ENCODE measurements at regions not wholly inside any gene's neighbourhood (a gene's known extent, or its start where the extent isn't known, plus 50 kb on each side); places are given as distances from the start of the nearest gene placed in this dataset.

- no peak overlapping the region for H3K4me3 ChIP-seq
- H3K36me3 ChIP-seq (ENCODE audit: control insufficient read depth in 4 of 4, insufficient read depth in 4 of 4, low read length in 4 of 4), result no peaks in the 10 kb centered on the region
- no peaks in the 10 kb centered on the region for H3K27me3 ChIP-seq (ENCODE audit: control insufficient read depth in 3 of 3, insufficient read depth in 3 of 3, low read length in 2 of 3)
- TF ChIP-seq CTCF (IDR thresholded peaks at IDR 0.05; ENCODE audit: control extremely low read depth, extremely low read depth), result no peak
- no peak overlapping the region for H3K27ac ChIP-seq (ENCODE audit: low read depth in 1 of 2, low read length in 1 of 2)
- H3K4me1 ChIP-seq (ENCODE audit: control insufficient read depth in 5 of 5, insufficient read depth in 5 of 5, low read length in 5 of 5), result peaks cover 0 to under 1% (median 0%) of the 10 kb centered on the region in 5 donors
- DNase-seq, result no peak
- no peak for ATAC-seq (ENCODE audit: insufficient read depth, low FRiP score)
- no peak overlapping the region for H3K9ac ChIP-seq (ENCODE audit: insufficient read depth in 1 of 2, low read length in 2 of 2)
- WGBS, 2 donors, result 94 to 95% methylated on average over 1 of the region's 1 CpG
- no peaks in the 10 kb centered on the region for H3K9me3 ChIP-seq (ENCODE audit: control insufficient read depth in 4 of 4, insufficient read depth in 3 of 4, low read length in 3 of 4)
These were observed 91.2 kb upstream of the TNR start for GRCh38 chr1:175834597-175834996.

GRCh38 chr1:175833951-175834350 lies 90.6 kb upstream of the TNR start:
- WGBS, 2 donors, result 55 to 76% methylated on average over 3 of the region's 3 CpGs
- no peak overlapping the region for H3K9ac ChIP-seq (ENCODE audit: insufficient read depth in 1 of 2, low read length in 2 of 2)
- DNase-seq (no peak), ATAC-seq (ENCODE audit: insufficient read depth, low FRiP score) (no peak)
- no peaks in the 10 kb centered on the region for H3K9me3 ChIP-seq (ENCODE audit: control insufficient read depth in 4 of 4, insufficient read depth in 3 of 4, low read length in 3 of 4)
- no peaks in the 10 kb centered on the region for H3K4me1 ChIP-seq (ENCODE audit: control insufficient read depth in 5 of 5, insufficient read depth in 5 of 5, low read length in 5 of 5)
- no peaks in the 10 kb centered on the region for H3K36me3 ChIP-seq (ENCODE audit: control insufficient read depth in 4 of 4, insufficient read depth in 4 of 4, low read length in 4 of 4)
- TF ChIP-seq CTCF (IDR thresholded peaks at IDR 0.05; ENCODE audit: control extremely low read depth, extremely low read depth), result no peak
- H3K27ac ChIP-seq (ENCODE audit: low read depth in 1 of 2, low read length in 1 of 2), result no peak overlapping the region
- H3K4me3 ChIP-seq, result no peak overlapping the region
- H3K27me3 ChIP-seq (ENCODE audit: control insufficient read depth in 3 of 3, insufficient read depth in 3 of 3, low read length in 2 of 3), result no peaks in the 10 kb centered on the region

DNA sequence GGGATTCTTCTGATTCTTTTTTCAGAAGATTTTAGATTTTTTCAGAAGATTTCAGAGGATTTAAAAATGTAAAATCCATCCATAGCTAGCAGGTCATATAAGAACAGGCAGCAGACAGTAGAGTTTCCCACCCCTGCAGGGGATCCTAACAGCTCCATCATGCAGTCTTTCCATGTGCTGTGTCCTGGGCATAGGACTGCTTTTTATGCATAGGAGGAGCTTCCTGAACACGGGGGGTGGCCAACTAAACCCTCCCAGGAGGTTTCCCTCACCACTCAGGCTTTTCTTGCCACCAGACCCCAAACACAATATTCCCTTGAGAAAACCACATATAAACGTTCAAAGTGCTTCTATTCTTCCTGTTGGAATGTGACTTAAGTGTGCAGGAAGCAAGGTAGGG lies 90.1 kb upstream of the TNR start:
- no peak for TF ChIP-seq CTCF (IDR thresholded peaks at IDR 0.05; ENCODE audit: control extremely low read depth, extremely low read depth)
- Histone ChIP-seq H3K27me3 (ENCODE audit: control insufficient read depth in 3 of 3, insufficient read depth in 3 of 3, low read length in 2 of 3) (no peaks in the 10 kb centered on the region), H3K9me3 (ENCODE audit: control insufficient read depth in 4 of 4, insufficient read depth in 3 of 4, low read length in 3 of 4) (peaks cover 0 to 1% (median 0%) of the 10 kb centered on the region in 4 donors), H3K9ac (ENCODE audit: insufficient read depth in 1 of 2, low read length in 2 of 2) (no peak overlapping the region), H3K4me3 (no peak overlapping the region), H3K4me1 (ENCODE audit: control insufficient read depth in 5 of 5, insufficient read depth in 5 of 5, low read length in 5 of 5) (no peaks in the 10 kb centered on the region), H3K36me3 (ENCODE audit: control insufficient read depth in 4 of 4, insufficient read depth in 4 of 4, low read length in 4 of 4) (no peaks in the 10 kb centered on the region), H3K27ac (ENCODE audit: low read depth in 1 of 2, low read length in 1 of 2) (no peak overlapping the region)
- WGBS, 2 donors, result 14 to 16% methylated on average over 2 of the region's 2 CpGs
- no peak for ATAC-seq (ENCODE audit: insufficient read depth, low FRiP score)
- no peak for DNase-seq

- Histone ChIP-seq H3K4me1 (ENCODE audit: control insufficient read depth in 5 of 5, insufficient read depth in 5 of 5, low read length in 5 of 5) (no peaks in the 10 kb centered on the region), H3K9ac (ENCODE audit: insufficient read depth in 1 of 2, low read length in 2 of 2) (no peak overlapping the region), H3K27ac (ENCODE audit: low read depth in 1 of 2, low read length in 1 of 2) (no peak overlapping the region), H3K36me3 (ENCODE audit: control insufficient read depth in 4 of 4, insufficient read depth in 4 of 4, low read length in 4 of 4) (no peaks in the 10 kb centered on the region), H3K27me3 (ENCODE audit: control insufficient read depth in 3 of 3, insufficient read depth in 3 of 3, low read length in 2 of 3) (no peaks in the 10 kb centered on the region), H3K4me3 (no peak overlapping the region), H3K9me3 (ENCODE audit: control insufficient read depth in 4 of 4, insufficient read depth in 3 of 4, low read length in 3 of 4) (peaks cover 0 to 3% (median 0%) of the 10 kb centered on the region in 4 donors)
- ATAC-seq (ENCODE audit: insufficient read depth, low FRiP score) (no peak), DNase-seq (no peak)
- TF ChIP-seq CTCF (IDR thresholded peaks at IDR 0.05; ENCODE audit: control extremely low read depth, extremely low read depth), result no peak
These were observed 87.1 kb upstream of the TNR start for GRCh38 chr1:175830500-175830899.

Data from lung (tissue), 11 donors.